ENCODE measurements at regions not wholly inside any gene's neighbourhood (a gene's known extent, or its start where the extent isn't known, plus 50 kb on each side); places are given as distances from the start of the nearest gene placed in this dataset.
"Not testable (repeated sequence)": the region's sequence is repeated elsewhere in the genome, so short reads cannot be mapped to it uniquely, and the experiment has no call there.

DNA sequence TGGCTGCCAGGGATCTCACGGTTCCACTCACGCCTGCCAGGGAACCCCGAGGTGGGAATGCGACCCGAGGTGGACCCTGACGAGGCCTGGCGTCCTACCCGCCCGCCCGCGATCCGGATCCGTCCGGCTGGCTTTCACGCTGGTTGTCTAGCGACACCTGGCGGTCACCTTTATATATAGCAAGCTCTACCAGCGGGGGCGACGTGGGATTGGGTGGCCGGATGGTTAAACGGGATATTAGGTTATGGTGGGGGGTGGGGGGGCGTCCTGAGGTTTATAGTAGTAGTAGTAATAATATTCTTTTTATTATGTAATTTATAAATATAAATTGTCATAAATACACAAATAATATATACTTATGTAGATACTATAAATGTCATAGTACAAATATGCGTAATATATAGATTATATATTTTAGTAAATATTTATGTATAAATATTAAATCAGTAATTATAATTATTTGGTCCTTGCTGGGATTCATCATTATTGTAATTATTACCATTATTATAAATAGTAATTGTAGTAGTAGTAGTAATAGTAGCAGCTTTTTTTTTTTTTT lies 136.9 kb downstream of the KCNJ12 start:
- Histone ChIP-seq H3K36me3 (ENCODE audit: control insufficient read depth, insufficient read depth, low read length) (no peaks in the 10 kb centered on the region), H3K27me3 (replicated peaks; ENCODE audit: control insufficient read depth, insufficient read depth, low read length) (no peaks in the 10 kb centered on the region), H3K4me3 (replicated peaks; ENCODE audit: low read depth, low read length) (no peak overlapping the region)
- TF ChIP-seq, protein P1, sequence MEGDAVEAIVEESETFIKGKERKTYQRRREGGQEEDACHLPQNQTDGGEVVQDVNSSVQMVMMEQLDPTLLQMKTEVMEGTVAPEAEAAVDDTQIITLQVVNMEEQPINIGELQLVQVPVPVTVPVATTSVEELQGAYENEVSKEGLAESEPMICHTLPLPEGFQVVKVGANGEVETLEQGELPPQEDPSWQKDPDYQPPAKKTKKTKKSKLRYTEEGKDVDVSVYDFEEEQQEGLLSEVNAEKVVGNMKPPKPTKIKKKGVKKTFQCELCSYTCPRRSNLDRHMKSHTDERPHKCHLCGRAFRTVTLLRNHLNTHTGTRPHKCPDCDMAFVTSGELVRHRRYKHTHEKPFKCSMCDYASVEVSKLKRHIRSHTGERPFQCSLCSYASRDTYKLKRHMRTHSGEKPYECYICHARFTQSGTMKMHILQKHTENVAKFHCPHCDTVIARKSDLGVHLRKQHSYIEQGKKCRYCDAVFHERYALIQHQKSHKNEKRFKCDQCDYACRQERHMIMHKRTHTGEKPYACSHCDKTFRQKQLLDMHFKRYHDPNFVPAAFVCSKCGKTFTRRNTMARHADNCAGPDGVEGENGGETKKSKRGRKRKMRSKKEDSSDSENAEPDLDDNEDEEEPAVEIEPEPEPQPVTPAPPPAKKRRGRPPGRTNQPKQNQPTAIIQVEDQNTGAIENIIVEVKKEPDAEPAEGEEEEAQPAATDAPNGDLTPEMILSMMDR (IDR thresholded peaks at IDR 0.05; ENCODE audit: insufficient read depth, low read length, poor library complexity, severe bottlenecking) = peak; percentile 80
- DNase-seq (ENCODE audit: extremely low read depth, insufficient read length) = peak; percentile 54

DNA sequence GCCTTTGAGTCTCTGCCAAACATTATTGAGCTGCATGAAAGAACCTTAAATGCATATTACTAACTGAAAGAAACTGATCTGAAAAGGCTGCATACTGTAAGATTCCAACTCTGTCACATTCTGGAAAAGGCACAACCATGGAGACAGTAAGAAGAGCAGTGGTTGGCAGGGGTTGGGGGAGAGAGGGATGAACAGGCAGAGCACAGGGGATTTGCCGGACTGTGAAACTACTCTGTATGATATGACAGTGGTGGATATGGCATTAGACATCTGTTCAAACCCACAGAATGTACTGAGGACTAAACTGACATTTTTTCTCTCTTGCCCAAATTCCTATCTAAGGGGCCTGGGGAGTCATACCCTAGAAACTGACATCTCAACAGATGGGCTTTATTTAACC lies 138.4 kb downstream of the KCNJ12 start:
- not testable (repeated sequence) for DNase-seq (ENCODE audit: extremely low read depth, insufficient read length); H3K27me3 ChIP-seq (replicated peaks; ENCODE audit: control insufficient read depth, insufficient read depth, low read length); H3K36me3 ChIP-seq (ENCODE audit: control insufficient read depth, insufficient read depth, low read length)

DNA sequence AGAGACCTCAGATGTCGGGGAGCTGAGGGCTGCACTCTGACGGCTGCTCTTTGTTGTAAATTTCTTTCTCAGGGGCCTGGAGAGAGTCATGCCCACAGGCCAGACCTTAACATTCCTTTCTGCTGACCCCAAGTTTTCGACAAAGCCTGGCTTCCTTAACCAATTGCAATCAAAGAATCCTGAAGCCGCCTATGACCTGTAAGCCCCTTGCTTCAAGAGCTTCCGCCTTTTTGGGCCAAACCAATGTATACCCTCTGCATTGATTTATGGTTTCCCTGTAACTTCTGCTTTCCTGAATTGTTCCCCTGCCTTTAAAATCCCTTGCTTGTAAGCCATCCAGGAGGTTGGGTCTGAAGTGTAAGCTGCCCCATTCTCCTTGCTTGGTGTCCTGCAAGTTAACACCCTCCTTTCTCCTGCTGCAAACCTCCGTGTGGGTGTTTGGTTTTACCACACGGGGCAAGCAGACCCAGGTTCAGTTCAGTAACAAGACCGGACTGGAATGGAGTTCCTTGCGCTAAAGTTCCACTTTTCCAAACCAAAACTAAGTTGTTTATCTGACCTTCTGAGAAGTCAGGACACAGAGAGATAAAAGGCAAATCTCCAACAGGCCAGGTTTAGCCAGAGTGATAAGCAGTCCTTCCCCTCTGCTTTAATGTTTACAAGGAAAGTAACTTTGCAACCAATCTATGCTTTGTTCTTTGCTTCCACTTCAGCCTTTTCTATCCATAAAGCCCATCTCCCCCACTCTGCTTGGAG lies 141.6 kb downstream of the KCNJ12 start:
- TF ChIP-seq, protein P1 (IDR thresholded peaks at IDR 0.05; ENCODE audit: insufficient read depth, low read length, poor library complexity, severe bottlenecking) = no peak
- H3K36me3 ChIP-seq (ENCODE audit: control insufficient read depth, insufficient read depth, low read length) = no peaks in the 10 kb centered on the region
- no peak overlapping the region for H3K4me3 ChIP-seq (replicated peaks; ENCODE audit: low read depth, low read length)
- DNase-seq (ENCODE audit: extremely low read depth, insufficient read length) = no peak
- H3K27me3 ChIP-seq (replicated peaks; ENCODE audit: control insufficient read depth, insufficient read depth, low read length) = no peaks in the 10 kb centered on the region

More for the DNA sequence above, 138.4 kb downstream of the KCNJ12 start:
- H3K4me3 ChIP-seq (replicated peaks; ENCODE audit: low read depth, low read length) = not testable (repeated sequence)

DNA sequence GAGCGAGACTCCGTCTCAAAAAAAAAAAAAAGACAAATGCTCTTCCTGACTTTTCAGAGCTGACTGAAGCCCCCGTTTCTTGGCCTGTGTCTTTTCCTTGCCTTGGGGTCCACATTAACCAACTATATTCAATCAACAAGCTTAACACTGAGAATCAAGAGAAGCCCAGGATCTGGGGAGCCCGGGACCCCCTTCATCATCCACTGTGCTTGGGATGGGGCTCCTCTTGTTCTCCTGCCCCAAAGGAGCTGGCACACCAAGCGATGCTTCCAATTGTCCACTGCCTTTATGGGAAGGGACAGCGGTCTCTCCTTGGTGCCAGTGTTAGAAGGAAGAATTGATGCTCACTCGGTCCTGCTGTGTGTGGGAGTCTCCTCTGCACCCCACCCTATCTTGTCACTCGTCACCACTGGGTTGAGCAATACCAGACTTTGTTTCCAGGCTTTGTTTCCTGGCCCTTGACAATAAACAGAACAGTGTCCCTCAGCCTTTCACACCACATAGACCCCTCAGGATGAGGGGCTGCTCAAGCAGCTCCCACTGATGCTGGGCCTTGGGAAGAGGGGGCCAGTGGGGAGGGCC lies 146.7 kb downstream of the KCNJ12 start:
- no peak for DNase-seq (ENCODE audit: extremely low read depth, insufficient read length)
- Histone ChIP-seq H3K36me3 (ENCODE audit: control insufficient read depth, insufficient read depth, low read length) (no peaks in the 10 kb centered on the region), H3K4me3 (replicated peaks; ENCODE audit: low read depth, low read length) (no peak overlapping the region), H3K27me3 (replicated peaks; ENCODE audit: control insufficient read depth, insufficient read depth, low read length) (no peaks in the 10 kb centered on the region)
- TF ChIP-seq, protein P1 (IDR thresholded peaks at IDR 0.05; ENCODE audit: insufficient read depth, low read length, poor library complexity, severe bottlenecking) = no peak

DNA sequence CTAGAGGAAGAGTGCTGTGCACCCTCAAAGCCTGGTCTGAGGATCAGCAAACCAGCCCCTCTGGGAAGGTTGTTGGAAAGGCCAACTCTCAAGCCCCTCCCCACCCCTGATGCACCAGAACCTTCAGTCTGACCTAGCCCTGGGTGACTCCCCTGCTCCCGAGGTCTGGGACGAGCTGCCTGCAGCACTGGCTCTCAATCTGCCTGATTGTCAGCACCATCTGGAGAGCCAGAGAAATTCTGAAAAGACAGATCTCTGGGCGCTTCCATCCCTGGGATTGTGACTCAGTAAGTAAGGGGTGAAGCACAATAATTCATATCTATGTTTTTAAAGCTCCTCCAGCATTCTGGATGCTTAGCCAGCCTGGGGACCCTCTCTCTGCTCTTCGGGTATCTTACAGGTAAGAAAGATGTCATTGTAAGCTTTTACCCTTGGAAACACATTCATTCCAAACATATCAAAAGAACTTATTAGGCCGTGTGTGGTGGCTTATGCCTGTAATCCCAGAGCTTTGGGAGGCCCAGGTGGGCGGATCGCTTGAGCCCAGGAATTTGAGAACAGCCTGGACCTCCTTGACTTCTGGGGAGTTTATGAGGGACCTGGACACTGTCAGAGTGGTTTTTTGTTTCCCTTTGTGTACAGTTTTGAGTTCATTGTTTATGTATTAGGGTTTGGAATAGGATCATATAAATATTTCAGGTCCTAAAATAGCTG lies 147.5 kb downstream of the KCNJ12 start:
- H3K27me3 ChIP-seq (replicated peaks; ENCODE audit: control insufficient read depth, insufficient read depth, low read length) = no peaks in the 10 kb centered on the region
- no peak overlapping the region for H3K4me3 ChIP-seq (replicated peaks; ENCODE audit: low read depth, low read length)
- no peaks in the 10 kb centered on the region for H3K36me3 ChIP-seq (ENCODE audit: control insufficient read depth, insufficient read depth, low read length)
- DNase-seq (ENCODE audit: extremely low read depth, insufficient read length) = no peak
- TF ChIP-seq, protein P1 (IDR thresholded peaks at IDR 0.05; ENCODE audit: insufficient read depth, low read length, poor library complexity, severe bottlenecking) = no peak

DNA sequence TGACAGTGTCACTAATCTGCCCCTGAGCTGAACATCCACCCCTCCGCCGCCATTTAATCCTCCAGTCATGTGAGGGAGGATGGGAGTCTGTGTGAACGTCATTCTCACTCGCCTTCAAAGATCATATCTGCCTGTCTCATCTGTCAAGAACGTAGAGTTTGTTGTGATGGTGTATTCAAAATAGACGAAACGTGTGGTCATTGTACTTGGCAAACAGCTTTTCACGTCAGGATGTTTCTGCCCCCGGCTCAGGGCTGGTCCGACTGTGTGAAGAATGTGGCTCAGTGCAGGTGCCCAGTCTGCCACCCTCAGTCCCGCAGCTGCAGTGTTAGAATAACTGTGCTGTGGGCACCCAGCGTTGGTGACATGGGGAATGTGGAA lies 148.0 kb downstream of the KCNJ12 start:
- TF ChIP-seq, protein P1 (IDR thresholded peaks at IDR 0.05; ENCODE audit: insufficient read depth, low read length, poor library complexity, severe bottlenecking) = no peak
- Histone ChIP-seq H3K4me3 (replicated peaks; ENCODE audit: low read depth, low read length) (no peak overlapping the region), H3K36me3 (ENCODE audit: control insufficient read depth, insufficient read depth, low read length) (no peaks in the 10 kb centered on the region), H3K27me3 (replicated peaks; ENCODE audit: control insufficient read depth, insufficient read depth, low read length) (no peaks in the 10 kb centered on the region)
- DNase-seq (ENCODE audit: extremely low read depth, insufficient read length) = no peak
